GM12891 (cell line): ENCODE measurements at regions not wholly inside any gene's neighbourhood (a gene's known extent, or its start where the extent isn't known, plus 50 kb on each side); places are given as distances from the start of the nearest gene placed in this dataset.

Experiments
- DNase-seq: peaks from one replicate; pipeline ENCODE4 v3.0.0; 2011; ENCODE audit warnings: low spot score; ENCODE audit not compliant: insufficient read length
- FAIRE-seq: peaks from 2 replicates; lab custom pipeline; 2011; peaks lifted over from hg19 to GRCh38; lab: Jason Lieb, UNC
- PAX5 ChIP-seq: IDR thresholded peaks from 2 replicates; pipeline ENCODE4 v1.6.1; 2011; ENCODE audit warnings: low read length, moderate library complexity, mild to moderate bottlenecking; ENCODE audit not compliant: insufficient read depth, severe bottlenecking
- POLR2A ChIP-seq: IDR thresholded peaks from 2 replicates; pipeline ENCODE4 v1.6.1; 2011; ENCODE audit warnings: low read depth, low read length, control low read depth
- POLR2AphosphoS5 ChIP-seq: IDR thresholded peaks from 2 replicates; pipeline ENCODE4 v1.6.1; 2011; ENCODE audit warnings: low read depth, low read length, control low read depth
- POU2F2 ChIP-seq: IDR thresholded peaks from 2 replicates; pipeline ENCODE4 v1.6.1; 2011; ENCODE audit warnings: low read depth, mild to moderate bottlenecking, control low read depth, low read length, moderate library complexity
- SPI1 ChIP-seq: IDR thresholded peaks from 2 replicates; pipeline ENCODE4 v1.6.1; 2011; ENCODE audit warnings: low read depth, low read length, control low read depth
- TAF1 ChIP-seq: IDR thresholded peaks from 2 replicates; pipeline ENCODE4 v1.6.1; 2011; ENCODE audit warnings: low read depth, low read length, control low read depth

DNA sequence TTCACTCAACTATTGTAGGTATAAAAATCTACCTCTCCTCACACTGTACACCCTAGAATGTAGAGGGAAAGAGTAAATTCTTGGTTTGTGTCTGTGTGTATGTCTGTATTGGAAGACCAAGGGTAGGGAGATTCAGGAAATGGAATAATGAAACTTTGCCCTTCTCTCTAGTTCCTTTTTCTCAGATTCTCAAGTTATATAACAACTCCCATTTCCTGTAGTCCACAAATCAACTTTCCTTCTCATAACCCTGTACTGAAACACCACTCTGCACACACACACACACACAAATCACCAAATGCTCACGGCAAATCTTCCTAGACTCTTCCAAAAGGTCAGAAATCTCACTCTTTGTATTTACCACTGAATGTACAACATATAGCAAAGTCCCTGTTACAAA, 824.5 kb upstream of the DIAPH2 start:
- no peak for FAIRE-seq
- DNase-seq = no peak
- no peak for TF ChIP-seq SPI1

DNA sequence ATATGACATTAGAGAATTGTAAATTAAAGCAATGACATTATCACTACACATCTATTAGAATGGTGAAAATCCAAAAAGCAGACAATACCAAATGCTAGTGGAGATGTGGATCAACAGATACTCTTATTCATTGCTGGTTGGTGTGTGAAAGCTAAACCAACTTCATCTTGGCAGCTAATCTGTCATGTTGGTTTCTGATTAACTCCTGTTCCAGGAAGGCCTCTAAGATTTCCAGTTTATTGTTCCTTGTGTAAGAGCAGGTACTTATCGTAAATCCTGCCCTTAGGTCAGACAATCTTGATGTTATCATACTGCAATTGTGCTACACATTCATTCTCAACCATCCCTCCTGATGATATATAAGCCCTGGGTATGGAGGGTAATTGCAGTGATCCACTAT, 809.0 kb upstream of the DIAPH2 start:
- FAIRE-seq (no peak), DNase-seq (no peak)
- no peak for TF ChIP-seq POLR2A
- no peak for TF ChIP-seq PAX5
- no peak for TF ChIP-seq POU2F2
- TF ChIP-seq SPI1 = no peak

DNA sequence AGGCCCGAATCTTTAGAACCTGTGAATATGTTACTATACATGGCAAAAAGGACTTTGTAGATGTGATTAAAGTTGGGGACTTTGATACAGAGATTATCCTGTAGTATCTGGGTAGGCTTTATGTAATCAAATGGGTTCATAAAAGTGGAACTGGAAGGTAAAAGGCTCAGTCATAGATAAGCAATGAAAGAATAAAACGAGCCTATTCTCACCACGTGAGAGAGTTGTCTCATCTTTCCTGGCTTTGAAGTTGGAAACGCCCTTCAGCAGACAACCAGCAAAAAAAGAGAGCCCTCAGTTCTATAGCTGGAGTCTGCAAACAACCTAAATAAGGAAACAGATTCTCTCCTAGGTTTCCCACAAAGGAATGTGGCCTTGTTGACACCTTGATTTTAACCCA, 805.8 kb upstream of the DIAPH2 start:
- TF ChIP-seq POLR2AphosphoS5 = no peak
- TF ChIP-seq SPI1 = no peak
- no peak for TF ChIP-seq PAX5
- no peak for TF ChIP-seq TAF1
- TF ChIP-seq POLR2A = no peak
- TF ChIP-seq POU2F2 = no peak
- no peak for FAIRE-seq
- DNase-seq = no peak

DNA sequence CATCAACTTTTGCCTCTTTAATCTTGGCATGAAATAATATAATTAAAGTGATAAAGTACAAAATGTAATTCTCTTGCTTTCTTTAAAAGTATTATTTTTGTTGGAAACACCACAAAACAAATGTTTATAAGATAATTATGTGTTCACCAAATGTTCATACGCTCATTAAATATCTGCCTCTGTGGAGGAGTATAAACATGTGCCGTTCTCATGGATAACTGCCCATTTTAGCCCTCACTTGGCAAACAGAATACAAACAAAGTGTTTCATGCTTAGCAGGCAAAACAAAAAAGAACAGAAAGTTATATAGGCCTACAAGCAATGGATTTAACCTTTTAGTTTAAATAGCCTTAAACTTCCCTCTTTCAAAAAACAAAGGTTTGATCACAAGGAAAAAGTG, 800.5 kb upstream of the DIAPH2 start:
- FAIRE-seq = no peak
- no peak for DNase-seq
- TF ChIP-seq POU2F2 (no peak), POLR2A (no peak), TAF1 (no peak)

DNA sequence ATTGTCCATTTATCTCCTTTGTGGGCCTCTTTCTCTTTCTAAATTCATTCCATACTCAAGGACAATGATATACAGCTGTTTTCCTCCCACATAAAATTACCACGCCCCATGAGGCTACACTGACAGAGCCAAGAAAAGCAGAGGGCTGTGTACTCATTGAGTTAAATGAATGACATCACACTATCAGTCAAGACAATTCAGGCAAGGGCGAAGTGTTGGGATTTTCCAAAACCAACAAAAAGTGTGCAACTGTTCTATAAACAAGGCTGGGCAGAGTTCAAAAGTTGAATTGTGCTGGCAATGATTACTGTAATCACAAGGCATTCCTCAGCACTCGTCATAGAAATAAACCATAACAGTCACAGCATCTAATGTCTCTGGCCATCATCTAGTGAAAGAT, 799.6 kb upstream of the DIAPH2 start:
- no peak for TF ChIP-seq POLR2AphosphoS5
- TF ChIP-seq POLR2A = no peak
- no peak for TF ChIP-seq POU2F2
- TF ChIP-seq PAX5 = no peak
- no peak for TF ChIP-seq TAF1
- no peak for TF ChIP-seq SPI1
- DNase-seq (no peak), FAIRE-seq (no peak)

DNA sequence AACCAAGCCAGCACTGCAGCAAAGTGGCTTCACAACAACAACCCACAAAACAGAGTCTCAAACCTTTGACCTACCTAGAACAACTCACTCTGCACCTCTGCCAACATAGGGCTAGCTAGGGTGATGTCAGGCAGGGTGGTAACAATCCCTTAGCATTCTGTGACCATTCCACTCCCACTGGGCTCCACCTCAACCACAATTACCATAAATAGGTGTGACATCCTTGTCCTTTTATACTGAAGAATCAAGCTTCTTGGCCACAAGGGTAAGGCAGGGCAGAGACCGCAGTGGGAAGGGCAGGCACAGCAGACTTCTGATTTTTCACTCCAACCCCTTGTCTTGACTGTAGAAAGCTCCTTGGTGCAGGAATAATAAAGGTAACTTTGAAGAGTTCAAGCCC, 795.4 kb upstream of the DIAPH2 start:
- FAIRE-seq = no peak
- TF ChIP-seq POU2F2 = no peak
- TF ChIP-seq PAX5 = no peak
- no peak for TF ChIP-seq POLR2AphosphoS5
- no peak for TF ChIP-seq TAF1
- TF ChIP-seq POLR2A = no peak
- TF ChIP-seq SPI1 = no peak
- no peak for DNase-seq

DNA sequence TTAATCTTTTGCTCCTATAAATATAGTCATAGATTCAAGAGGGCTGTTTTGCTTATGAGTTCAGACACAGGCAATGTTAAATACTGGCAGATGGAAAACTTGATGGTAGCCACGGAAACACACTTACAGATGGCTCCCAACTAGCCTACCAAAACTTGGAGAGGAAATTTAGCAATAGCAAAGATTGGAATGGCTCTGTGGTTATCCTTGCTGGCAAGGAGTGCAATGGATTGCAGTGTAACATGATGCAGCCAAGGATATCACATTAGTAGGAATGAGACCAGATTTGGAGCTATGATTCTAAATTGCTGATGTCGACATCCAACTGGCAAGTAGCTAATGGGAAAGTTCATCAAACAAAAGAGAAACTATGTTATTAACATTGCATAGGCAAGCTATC, 791.0 kb upstream of the DIAPH2 start:
- no peak for DNase-seq
- TF ChIP-seq SPI1 = no peak
- TF ChIP-seq TAF1 = no peak
- no peak for TF ChIP-seq POLR2A
- TF ChIP-seq POLR2AphosphoS5 = no peak
- no peak for TF ChIP-seq PAX5
- TF ChIP-seq POU2F2 = no peak

DNA sequence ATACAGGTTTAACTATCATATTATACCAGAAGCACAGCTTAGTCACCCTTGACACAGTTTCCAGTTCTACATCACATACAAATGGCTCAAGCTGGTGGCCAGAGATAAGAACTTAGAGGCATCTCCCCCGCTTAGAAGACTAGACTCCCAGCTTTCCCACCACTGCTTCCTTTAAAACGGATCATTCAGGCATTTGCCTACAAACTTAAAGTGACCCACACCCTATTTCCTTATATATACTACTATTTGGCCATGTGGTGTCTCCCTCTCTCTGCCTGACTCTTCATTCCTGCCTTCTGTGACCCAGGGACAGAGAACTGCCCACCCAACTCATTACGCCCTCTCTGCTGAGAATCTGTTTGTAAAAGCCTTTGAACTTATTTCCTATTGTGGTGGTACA, 781.2 kb upstream of the DIAPH2 start:
- DNase-seq (no peak), FAIRE-seq (no peak)

More for the DNA sequence above, 791.0 kb upstream of the DIAPH2 start:
- FAIRE-seq = no peak

DNA sequence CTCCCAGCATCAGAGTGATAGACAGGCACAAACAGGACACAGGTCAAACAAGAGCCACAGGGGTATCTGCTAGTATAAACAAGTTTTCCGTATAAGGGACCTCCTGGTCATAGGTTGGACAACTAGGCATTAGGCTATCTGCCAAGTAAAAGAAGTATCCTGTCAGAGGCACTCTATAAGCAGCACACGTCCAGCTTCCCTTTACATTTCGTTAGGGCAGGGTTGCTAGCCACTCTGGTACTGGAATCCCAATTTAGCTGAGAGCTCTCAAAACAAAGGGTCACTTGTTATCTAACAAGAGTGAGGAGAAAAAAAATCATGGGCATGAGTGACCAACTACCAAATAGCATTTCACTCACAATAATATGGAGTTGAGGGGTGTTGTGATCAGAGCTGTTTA, 780.7 kb upstream of the DIAPH2 start:
- FAIRE-seq (no peak), DNase-seq (no peak)
- TF ChIP-seq TAF1 = no peak
- no peak for TF ChIP-seq POLR2AphosphoS5
- no peak for TF ChIP-seq SPI1
- no peak for TF ChIP-seq POLR2A
- no peak for TF ChIP-seq POU2F2
- no peak for TF ChIP-seq PAX5

More for the DNA sequence above, 781.2 kb upstream of the DIAPH2 start:
- no peak for TF ChIP-seq POU2F2
- TF ChIP-seq PAX5 = no peak
- no peak for TF ChIP-seq SPI1
- TF ChIP-seq TAF1 = no peak
- no peak for TF ChIP-seq POLR2AphosphoS5
- TF ChIP-seq POLR2A = no peak

DNA sequence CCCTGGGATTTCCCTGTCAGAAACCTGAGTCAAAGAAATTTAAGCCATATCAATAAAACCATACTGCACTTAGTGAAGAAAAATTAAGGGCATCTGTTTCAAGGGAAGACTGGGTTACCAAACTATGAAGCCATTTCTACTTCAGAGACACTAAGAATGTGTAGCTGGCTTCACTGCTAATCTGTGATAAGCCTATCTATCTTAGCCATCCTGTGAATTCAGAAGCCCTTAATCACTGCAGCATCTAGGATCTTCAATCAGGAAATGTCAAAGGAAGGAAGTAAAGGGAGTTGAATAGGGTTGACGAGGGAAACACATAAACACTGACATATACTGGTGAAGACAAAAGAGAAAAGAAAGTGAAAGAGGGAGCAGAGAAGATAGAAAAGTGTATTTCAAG, 777.6 kb upstream of the DIAPH2 start:
- DNase-seq = no peak
- FAIRE-seq = no peak
- no peak for TF ChIP-seq SPI1
- TF ChIP-seq PAX5 = no peak
- no peak for TF ChIP-seq POLR2AphosphoS5
- TF ChIP-seq TAF1 = no peak
- no peak for TF ChIP-seq POLR2A
- no peak for TF ChIP-seq POU2F2
